Mucosa of rectum (tissue), 2 donors: ENCODE measurements at regions not wholly inside any gene's neighbourhood (a gene's known extent, or its start where the extent isn't known, plus 50 kb on each side); places are given as distances from the start of the nearest gene placed in this dataset.
A peak's percentile ranks its signal among the peaks of the same experiment; 100 is the strongest.

Experiments
- H3K27ac ChIP-seq, 2 donors: one replicate each; pipeline ENCODE4 v1.7.0; 2013; ENCODE audit warnings: inconsistent platforms in 2 of 2, low read depth in 2 of 2, low read length in 2 of 2
- H3K27me3 ChIP-seq, 2 donors: one replicate each; pipeline ENCODE4 v1.7.0; 2013; ENCODE audit warnings: low read length in 2 of 2; ENCODE audit not compliant: control insufficient read depth in 2 of 2, insufficient read depth in 2 of 2
- H3K36me3 ChIP-seq, 2 donors: one replicate each; pipeline ENCODE4 v1.7.0; 2013; ENCODE audit warnings: low read length in 2 of 2; ENCODE audit not compliant: control insufficient read depth in 2 of 2, insufficient read depth in 2 of 2
- H3K4me1 ChIP-seq, 2 donors: one replicate each; pipeline ENCODE4 v1.7.0; 2013; ENCODE audit warnings: low read length in 2 of 2, mild to moderate bottlenecking in 1 of 2; ENCODE audit not compliant: control insufficient read depth in 2 of 2, insufficient read depth in 2 of 2
- H3K4me3 ChIP-seq, 2 donors: one replicate each; pipeline ENCODE4 v1.7.0; 2013; ENCODE audit warnings: low read length in 2 of 2
- H3K9ac ChIP-seq, 2 donors: one replicate each; pipeline ENCODE4 v1.7.0; 2013; ENCODE audit warnings: low read length in 2 of 2, low read depth in 1 of 2, mild to moderate bottlenecking in 1 of 2
- H3K9me3 ChIP-seq, 2 donors: one replicate each; pipeline ENCODE4 v1.7.0; 2013; ENCODE audit warnings: low read length in 2 of 2; ENCODE audit not compliant: control insufficient read depth in 2 of 2
- donor health status: healthy.
- donor health status: Normal muscosa, but diverticular disease.

DNA sequence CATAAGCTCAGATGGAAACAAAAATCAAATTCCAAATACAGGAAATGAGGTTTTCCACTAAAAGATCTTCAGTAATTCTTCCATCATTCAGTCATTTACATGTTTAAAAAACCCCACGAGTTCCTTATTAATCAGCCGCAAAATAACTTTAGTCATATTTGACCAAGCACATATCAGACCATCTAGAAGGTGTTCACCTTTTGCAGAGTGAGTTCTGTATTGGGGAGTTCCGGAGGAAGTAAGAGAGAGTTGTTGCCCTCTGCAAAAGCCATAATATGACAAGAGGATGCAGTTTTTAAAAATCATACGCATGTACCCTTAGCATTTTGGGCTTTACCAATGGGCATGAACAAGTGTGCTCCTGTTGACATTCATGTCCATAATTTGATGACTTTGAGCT, 61.6 kb downstream of the CCR1 start:
- Histone ChIP-seq H3K27ac (no peak overlapping the region), H3K9me3 (no peaks in the 10 kb centered on the region), H3K27me3 (no peaks in the 10 kb centered on the region), H3K36me3 (no peaks in the 10 kb centered on the region), H3K4me1 (no peaks in the 10 kb centered on the region), H3K9ac (no peak overlapping the region), H3K4me3 (no peak overlapping the region)

DNA sequence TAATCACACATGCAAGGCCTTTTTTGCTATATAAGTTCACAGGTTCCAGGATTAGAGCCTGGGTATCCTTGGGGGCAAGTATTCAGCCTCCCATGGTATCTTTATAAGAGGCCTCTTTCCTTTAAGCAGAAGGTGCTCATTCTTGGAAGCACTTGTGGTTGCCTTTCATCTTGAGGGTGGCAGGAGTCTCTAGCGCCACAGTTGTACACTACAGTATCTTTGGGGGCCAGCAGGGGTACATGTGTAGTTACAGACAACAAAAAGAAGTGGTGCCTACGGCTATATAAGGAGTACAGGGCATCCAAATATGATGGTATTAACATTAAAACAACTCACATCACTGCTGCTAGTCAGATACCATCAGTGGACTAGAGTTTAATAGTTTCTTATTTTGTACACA, 62.1 kb downstream of the CCR1 start:
- no peak overlapping the region for H3K9ac ChIP-seq
- H3K4me3 ChIP-seq = no peak overlapping the region
- H3K27ac ChIP-seq = no peak overlapping the region
- H3K4me1 ChIP-seq = no peaks in the 10 kb centered on the region
- H3K9me3 ChIP-seq = no peaks in the 10 kb centered on the region
- H3K36me3 ChIP-seq = no peaks in the 10 kb centered on the region
- H3K27me3 ChIP-seq = no peaks in the 10 kb centered on the region

DNA sequence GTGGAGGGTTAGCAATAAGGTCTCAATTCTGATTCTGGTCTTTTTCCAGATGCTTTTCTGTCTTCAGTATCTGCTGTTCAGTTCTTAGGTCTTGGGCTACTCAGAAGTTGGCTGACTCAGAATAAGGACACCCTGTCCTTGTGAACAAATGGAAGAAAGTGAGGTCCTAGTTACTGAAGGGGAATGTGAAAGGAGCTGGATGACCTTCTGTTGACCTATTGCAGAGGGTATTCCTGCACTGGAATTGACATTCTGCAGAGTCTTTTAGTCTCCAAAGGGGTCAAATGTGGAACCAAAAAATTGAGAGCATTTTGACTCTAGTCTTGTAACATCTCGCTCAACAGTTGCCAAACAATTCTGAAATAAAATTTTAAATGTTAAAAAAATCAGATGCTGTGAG, 63.0 kb downstream of the CCR1 start:
- no peaks in the 10 kb centered on the region for H3K36me3 ChIP-seq

DNA sequence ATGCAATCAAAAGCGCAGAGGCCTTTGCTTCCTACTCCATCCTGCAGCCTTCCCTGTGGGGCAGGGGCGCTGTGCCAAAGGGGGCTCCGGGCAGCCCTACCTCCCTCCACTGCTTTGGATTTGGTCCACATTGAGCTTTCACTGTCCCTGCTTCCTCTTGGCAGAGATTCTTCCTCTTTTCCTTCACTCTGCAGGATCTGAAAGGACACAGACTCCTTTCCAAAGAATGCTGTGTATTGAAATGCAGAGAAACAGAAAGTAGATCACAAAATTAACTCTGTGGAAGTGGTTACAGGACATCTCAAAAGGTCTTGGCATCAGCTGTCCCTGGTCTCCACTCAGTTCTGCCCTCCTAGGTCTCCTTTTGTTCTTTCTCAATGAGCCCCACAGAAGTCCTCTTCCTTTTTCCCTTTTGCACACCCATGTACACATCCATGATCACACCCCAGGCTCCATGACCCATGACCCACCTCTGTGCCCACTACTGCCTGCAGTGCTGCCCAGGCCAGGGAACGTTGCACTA, 64.1 kb downstream of the CCR1 start:
- no peak overlapping the region for H3K27ac ChIP-seq
- no peak overlapping the region for H3K4me3 ChIP-seq
- H3K27me3 ChIP-seq = no peaks in the 10 kb centered on the region
- H3K4me1 ChIP-seq = no peaks in the 10 kb centered on the region
- H3K9me3 ChIP-seq = no peaks in the 10 kb centered on the region
- H3K9ac ChIP-seq = no peak overlapping the region
- no peaks in the 10 kb centered on the region for H3K36me3 ChIP-seq

More for the DNA sequence above, 63.0 kb downstream of the CCR1 start:
- Histone ChIP-seq H3K9ac (no peak overlapping the region), H3K27me3 (no peaks in the 10 kb centered on the region), H3K27ac (no peak overlapping the region), H3K4me3 (no peak overlapping the region), H3K9me3 (no peaks in the 10 kb centered on the region), H3K4me1 (no peaks in the 10 kb centered on the region)

DNA sequence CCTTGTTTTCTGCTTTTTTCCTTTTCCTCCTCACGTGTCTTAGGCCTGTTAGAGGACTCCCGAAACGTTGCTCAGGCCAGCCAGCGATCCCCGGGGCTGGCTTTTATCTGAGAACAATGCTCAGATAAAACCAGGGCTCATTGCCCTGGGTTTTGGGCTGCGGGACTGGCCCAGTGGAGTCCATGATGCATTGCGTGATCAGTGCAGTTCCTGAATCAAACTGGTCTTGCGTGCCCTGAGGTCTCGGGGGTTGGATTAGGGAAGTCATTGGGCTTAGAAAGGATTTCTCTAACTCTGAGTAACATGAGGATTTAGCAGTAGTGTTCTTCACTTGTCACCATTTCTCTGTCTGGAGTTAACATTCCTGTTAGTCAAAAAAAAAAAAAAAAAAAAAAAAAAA, 66.3 kb downstream of the CCR1 start:
- no peaks in the 10 kb centered on the region for H3K4me1 ChIP-seq
- no peaks in the 10 kb centered on the region for H3K27me3 ChIP-seq
- no peak overlapping the region for H3K27ac ChIP-seq
- H3K4me3 ChIP-seq = no peak overlapping the region
- no peak overlapping the region for H3K9ac ChIP-seq
- no peaks in the 10 kb centered on the region for H3K9me3 ChIP-seq
- H3K36me3 ChIP-seq = no peaks in the 10 kb centered on the region

DNA sequence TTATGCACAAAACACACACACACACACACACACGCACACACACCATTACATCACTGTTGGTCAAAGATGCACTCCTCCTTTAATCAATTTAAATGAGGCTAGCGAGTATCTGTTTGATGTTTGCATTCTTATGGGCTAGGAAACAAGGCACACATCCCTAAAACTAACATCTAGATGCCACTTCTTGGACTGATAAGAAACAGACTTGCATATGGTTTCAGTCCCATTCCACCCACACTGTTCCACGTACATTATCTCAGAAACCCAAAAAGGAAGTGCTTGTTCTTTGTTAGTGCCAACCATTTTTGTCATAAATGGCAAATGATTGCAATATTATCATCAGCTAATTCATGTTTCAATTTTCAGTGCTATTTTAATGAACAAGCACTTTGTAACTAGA, 69.5 kb downstream of the CCR1 start:
- no peak overlapping the region for H3K27ac ChIP-seq
- H3K4me1 ChIP-seq = no peaks in the 10 kb centered on the region
- no peak overlapping the region for H3K4me3 ChIP-seq
- no peaks in the 10 kb centered on the region for H3K36me3 ChIP-seq
- H3K9me3 ChIP-seq = no peaks in the 10 kb centered on the region
- no peaks in the 10 kb centered on the region for H3K27me3 ChIP-seq
- no peak overlapping the region for H3K9ac ChIP-seq

DNA sequence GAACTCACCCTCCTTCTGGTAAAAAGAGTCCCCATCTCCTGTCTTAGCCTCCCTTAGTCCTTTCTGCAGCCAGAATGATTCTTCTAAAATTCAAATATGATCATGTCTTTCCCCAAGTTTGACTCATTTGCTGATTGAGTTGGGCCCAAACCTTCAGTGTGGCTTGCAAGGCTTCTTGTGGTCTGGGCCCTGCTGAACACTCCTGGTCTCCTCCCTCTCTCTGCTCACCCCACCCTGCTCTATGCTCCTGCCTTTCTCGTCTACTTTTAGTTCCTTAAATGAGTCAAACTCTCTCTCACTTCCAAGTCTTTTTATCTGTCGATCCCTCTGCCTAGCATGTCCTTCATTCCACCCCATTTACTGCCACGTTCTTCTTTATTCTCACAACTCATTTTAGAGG, 72.6 kb downstream of the CCR1 start:
- H3K4me3 ChIP-seq = no peak overlapping the region
- H3K27me3 ChIP-seq = no peaks in the 10 kb centered on the region
- H3K36me3 ChIP-seq = no peaks in the 10 kb centered on the region
- H3K27ac ChIP-seq = no peak overlapping the region
- no peak overlapping the region for H3K9ac ChIP-seq
- H3K9me3 ChIP-seq = no peaks in the 10 kb centered on the region
- peaks cover 0 to 2% of the 10 kb centered on the region in 2 donors for H3K4me1 ChIP-seq

DNA sequence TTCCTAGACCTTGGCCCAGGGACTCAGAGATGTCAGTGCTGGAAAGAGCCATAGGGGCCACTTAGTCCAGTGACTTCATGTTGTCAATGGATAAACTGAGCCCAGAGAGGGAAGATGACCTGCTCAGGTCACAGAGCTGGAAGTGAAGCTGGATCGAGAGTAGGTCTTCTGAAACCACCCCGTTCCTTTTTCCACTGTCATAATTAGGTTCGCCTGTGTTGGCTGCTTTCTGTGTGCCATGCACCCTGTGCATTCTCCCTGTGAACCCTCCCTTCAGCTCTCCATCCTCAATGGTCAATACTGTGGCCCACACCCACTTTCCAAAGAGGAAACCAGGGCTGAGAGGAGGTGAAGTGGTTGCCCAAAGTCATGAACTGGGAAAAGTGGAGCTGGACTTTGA, 74.8 kb downstream of the CCR1 start:
- H3K36me3 ChIP-seq = no peaks in the 10 kb centered on the region
- H3K27me3 ChIP-seq = no peaks in the 10 kb centered on the region
- no peak overlapping the region for H3K27ac ChIP-seq
- no peak overlapping the region for H3K9ac ChIP-seq
- H3K4me3 ChIP-seq = no peak overlapping the region
- H3K4me1 ChIP-seq = peaks cover 0 to 2% of the 10 kb centered on the region in 2 donors
- H3K9me3 ChIP-seq = no peaks in the 10 kb centered on the region

DNA sequence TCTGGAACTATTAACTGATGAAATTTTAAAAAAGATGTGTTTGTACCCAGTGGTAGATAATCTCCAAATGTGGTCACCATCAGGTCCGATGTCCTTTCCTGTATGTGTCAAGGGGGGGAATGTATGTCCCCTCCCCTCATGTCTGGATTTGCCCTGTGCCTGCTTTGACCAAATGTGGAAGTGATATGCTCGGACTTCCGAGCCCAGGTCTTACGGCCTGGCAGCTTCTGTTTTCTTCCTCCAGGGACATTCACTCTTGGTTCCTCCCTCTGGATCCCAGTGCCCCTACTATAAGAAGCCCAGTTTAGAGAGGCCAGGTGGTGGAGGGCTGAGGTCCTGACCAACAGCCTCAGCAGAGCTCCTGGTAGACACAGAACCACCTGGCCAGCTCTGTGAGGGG, 75.5 kb downstream of the CCR1 start:
- no peak overlapping the region for H3K27ac ChIP-seq
- H3K4me3 ChIP-seq = no peak overlapping the region

DNA sequence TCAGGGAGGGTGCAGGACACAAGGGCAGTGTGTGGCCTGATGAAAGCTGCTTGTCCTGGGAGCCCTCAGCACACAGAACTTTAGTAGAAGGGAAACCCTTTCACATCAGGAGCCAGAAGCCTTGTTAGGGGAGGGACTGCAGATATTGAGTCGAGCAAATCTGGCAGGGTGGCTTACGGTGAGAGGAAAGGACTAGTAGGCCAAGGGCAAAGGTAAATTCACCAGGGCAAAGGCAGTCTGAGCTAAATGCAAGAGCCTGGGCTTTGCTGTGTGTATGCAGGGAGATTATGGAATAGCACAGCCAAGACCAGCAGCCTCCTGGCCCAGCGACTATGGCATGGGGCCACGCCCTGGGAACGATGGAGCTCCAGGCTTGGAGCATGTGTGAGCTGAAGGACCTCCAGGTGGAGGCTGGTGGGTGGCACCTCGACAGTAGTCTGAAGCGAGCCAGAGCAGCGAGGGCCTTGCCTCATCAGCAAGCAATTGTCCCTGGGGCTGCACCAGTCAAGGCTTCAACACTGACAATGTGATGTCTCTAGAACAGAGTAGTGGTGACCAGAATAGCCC, 76.1 kb downstream of the CCR1 start:
- H3K27ac ChIP-seq = peak overlapping the region in 1 of 2 donors; percentile 0
- H3K9me3 ChIP-seq = no peaks in the 10 kb centered on the region
- no peaks in the 10 kb centered on the region for H3K27me3 ChIP-seq
- H3K36me3 ChIP-seq = no peaks in the 10 kb centered on the region
- no peak overlapping the region for H3K4me3 ChIP-seq
- H3K9ac ChIP-seq = no peak overlapping the region
- H3K4me1 ChIP-seq = peaks cover 0 to 2% of the 10 kb centered on the region in 2 donors

More for the DNA sequence above, 75.5 kb downstream of the CCR1 start:
- Histone ChIP-seq H3K36me3 (no peaks in the 10 kb centered on the region), H3K4me1 (peaks cover 0 to 2% of the 10 kb centered on the region in 2 donors), H3K9ac (no peak overlapping the region), H3K27me3 (no peaks in the 10 kb centered on the region), H3K9me3 (no peaks in the 10 kb centered on the region)
